Fibroblast of skin of left quadriceps (primary cell): ENCODE measurements at regions not wholly inside any gene's neighbourhood (a gene's known extent, or its start where the extent isn't known, plus 50 kb on each side); places are given as distances from the start of the nearest gene placed in this dataset.
"Not testable (repeated sequence)": the region's sequence is repeated elsewhere in the genome, so short reads cannot be mapped to it uniquely, and the experiment has no call there.

ENCODE experiments used
- DNase-seq, 2 experiments: peaks; one replicate each; pipeline ENCODE4 v3.0.0-alpha.2; 2013; ENCODE audit warnings: low read depth in 2 of 2

- DNase-seq, result no peak
Observed at GRCh38 chr12:113726254-113726819, 239.8 kb downstream of the RBM19 start.

- DNase-seq, result no peak
Observed at GRCh38 chr12:113725557-113725876, 240.6 kb downstream of the RBM19 start.

- DNase-seq, result no peak
Observed at GRCh38 chr12:113724794-113725556, 241.2 kb downstream of the RBM19 start.

GRCh38 chr12:113723631-113724030, 242.5 kb downstream of the RBM19 start:
- no peak for DNase-seq

- DNase-seq, result no peak
Observed at GRCh38 chr12:113722747-113723146, 243.4 kb downstream of the RBM19 start.

GRCh38 chr12:113720629-113721028, 245.5 kb downstream of the RBM19 start:
- DNase-seq, result no peak

- no peak for DNase-seq
Observed at GRCh38 chr12:113719911-113720591, 246.1 kb downstream of the RBM19 start.

- DNase-seq, result no peak
Observed at GRCh38 chr12:113713156-113713555, 241.5 kb upstream of the LHX5 start.

GRCh38 chr12:113712481-113712880, 240.8 kb upstream of the LHX5 start:
- DNase-seq, result no peak

GRCh38 chr12:113710216-113710615, 238.5 kb upstream of the LHX5 start:
- no peak for DNase-seq

- no peak for DNase-seq
Observed at GRCh38 chr12:113709456-113709855, 237.8 kb upstream of the LHX5 start.

GRCh38 chr12:113702836-113703235, 231.2 kb upstream of the LHX5 start:
- no peak for DNase-seq

- no peak for DNase-seq
Observed at GRCh38 chr12:113702276-113702675, 230.6 kb upstream of the LHX5 start.

- peak in 1 of 2 experiments; percentile 1 for DNase-seq
Observed at GRCh38 chr12:113700943-113701342, 229.3 kb upstream of the LHX5 start.

- not testable (repeated sequence) for DNase-seq
Observed at GRCh38 chr12:113699984-113700383, 228.3 kb upstream of the LHX5 start.

- DNase-seq, result no peak
Observed at GRCh38 chr12:113698510-113698858, 226.8 kb upstream of the LHX5 start.

- no peak for DNase-seq
Observed at GRCh38 chr12:113697651-113698509, 226.2 kb upstream of the LHX5 start.

- DNase-seq, result no peak
Observed at GRCh38 chr12:113697104-113697503, 225.4 kb upstream of the LHX5 start.

- DNase-seq, result no peak
Observed at GRCh38 chr12:113693693-113694092, 222.0 kb upstream of the LHX5 start.

GRCh38 chr12:113689047-113689610, 217.5 kb upstream of the LHX5 start:
- no peak for DNase-seq

- DNase-seq, result no peak
Observed at GRCh38 chr12:113688313-113688712, 216.6 kb upstream of the LHX5 start.
